Stimulated activated CD8-positive, alpha-beta memory T cell treated with anti-CD3 and anti-CD28 coated beads, Interleukin-15, amount 100 ng/mL, for 4 hours (primary cell): ENCODE measurements at regions not wholly inside any gene's neighbourhood (a gene's known extent, or its start where the extent isn't known, plus 50 kb on each side); places are given as distances from the start of the nearest gene placed in this dataset.
"Not testable (repeated sequence)": the region's sequence is repeated elsewhere in the genome, so short reads cannot be mapped to it uniquely, and the experiment has no call there.

Source experiments
- DNase-seq, 2 donors: peaks; one replicate each; pipeline ENCODE4 v3.0.0-alpha.2; 2020; ENCODE audit warnings: low read depth in 2 of 2

- no peak for DNase-seq
Observed at GRCh38 chr4:13984991-13985800, 357.7 kb upstream of the BOD1L1 start.

GRCh38 chr4:13985837-13986236 is 358.3 kb upstream of the BOD1L1 start:
- no peak for DNase-seq

DNA sequence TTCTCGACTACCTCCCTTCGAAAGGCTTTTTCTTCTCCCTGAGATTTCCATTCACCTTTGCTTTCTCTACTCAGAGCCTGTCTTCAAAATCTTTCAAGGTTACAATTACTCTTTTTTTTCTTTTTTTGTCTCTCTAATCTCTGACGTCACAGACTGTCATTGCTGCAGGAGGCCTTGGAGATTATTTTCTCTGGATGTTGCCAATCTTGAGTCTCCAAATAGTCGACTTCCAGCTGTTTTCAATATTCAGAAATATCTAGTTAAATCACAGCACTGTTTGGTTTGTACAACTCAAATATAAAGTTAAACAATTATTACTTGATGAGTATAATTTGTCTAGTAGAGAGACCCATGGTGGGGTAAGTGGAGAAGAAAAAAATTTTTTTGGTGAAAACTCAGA is 359.0 kb upstream of the BOD1L1 start:
- DNase-seq, result no peak

DNA sequence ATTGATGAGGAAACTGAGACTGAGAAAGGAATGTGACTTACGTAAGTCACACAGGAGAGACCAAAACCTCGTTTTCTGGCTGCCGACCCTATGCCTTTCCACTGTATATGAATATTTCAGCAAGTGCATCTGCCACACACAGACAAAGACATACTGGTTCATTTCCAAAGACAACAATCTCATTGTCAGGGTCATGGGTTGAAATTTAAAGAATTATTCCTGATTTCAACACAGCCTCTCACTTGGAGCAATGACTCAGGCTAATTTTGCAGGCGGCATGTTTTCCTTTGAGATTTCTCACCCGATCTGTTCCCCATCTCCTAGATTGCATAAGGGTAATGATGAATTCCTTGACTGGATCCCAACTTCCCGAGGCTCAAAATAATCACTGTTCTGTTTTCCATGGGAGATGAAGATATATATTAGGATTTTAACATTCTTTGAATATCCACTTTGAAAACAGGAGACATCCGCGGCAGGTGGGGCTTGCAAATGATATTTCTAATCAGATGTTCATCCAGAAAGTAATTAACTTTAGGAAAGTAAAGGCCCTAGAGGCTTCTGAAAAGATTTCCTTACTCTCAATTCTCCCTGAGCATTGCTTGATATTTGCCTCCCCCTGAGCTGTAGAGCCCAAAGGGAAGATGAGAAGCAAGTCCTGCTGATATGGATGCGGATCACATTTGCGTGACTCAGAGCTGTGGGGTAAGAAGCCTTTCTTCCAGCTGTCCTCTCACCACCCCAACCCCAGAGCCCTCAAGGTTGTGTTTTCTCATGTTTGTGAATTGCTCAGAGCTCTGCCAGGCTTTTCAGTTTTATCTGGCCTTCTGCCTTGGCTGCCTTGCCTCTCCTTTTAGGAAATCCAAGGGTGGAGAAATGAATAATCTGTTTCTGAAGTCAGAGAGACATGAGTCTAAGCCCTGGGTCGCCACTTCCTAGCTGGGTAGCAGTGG is 361.1 kb upstream of the BOD1L1 start:
- DNase-seq, result no peak

DNA sequence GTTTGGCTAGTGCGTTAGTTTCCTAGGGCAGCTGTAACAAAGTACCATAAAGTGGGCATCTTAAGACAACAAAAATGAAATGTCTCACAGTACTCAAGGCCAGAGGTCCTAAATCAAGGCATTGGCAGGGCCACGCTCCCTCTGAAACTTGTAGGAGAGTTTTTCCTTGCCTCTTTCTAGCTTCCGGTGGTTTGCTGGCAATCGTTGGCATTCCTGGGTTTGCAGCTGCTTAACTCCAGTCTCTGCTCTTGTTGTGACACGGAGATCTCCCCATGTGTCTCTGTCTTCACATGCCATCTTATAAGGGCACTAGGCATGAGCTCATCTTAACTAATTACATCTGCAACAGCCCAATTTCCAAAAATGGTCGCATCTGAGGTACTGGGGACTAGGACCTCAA is 362.0 kb upstream of the BOD1L1 start:
- no peak for DNase-seq

- no peak for DNase-seq
Observed at GRCh38 chr4:13990596-13991589, 363.4 kb upstream of the BOD1L1 start.

DNA sequence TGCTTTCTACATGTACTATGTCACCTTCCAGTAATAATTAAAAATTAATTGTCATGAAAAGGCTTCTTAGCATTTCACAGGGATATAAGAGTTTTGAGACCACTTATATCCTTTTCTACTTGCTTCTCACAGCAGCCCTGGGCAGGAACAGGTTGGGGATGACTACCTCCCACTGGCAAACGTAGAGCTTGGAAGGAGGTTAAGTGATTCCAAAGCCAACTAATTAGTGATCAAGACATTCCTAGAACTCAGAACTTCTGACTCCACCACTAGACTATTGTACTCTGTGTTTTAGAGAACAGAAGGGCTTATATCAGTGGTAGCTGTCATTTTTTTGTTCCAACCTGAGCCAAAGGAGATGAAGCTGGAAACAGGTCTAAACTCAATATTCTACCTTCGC is 364.5 kb upstream of the BOD1L1 start:
- DNase-seq, result no peak

DNA sequence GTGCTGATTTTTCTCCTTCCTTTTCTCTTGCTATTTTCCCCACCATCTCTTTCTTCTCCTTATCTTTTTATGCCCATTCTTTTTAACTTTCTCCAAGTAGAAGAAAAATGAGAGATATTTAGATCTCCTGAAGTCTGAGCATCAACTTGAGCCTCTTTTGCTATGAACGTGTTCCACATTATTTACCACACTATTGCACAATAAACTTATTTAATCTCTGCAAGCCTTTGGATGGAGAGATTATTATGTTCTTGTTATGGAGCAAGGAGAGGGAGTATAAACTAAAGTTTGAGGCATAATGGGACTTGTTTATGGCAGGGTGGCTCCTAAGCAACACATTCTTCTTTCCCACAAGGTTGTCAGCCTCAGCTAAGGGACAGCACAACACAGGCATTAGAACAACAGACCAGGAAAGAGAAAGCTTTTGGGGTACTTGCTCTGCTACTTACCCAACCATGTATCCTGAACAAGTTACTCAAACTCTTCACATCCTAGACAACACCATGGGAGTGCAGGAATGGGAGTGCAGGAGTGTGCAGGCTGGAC is 365.5 kb upstream of the BOD1L1 start:
- DNase-seq, result no peak

DNA sequence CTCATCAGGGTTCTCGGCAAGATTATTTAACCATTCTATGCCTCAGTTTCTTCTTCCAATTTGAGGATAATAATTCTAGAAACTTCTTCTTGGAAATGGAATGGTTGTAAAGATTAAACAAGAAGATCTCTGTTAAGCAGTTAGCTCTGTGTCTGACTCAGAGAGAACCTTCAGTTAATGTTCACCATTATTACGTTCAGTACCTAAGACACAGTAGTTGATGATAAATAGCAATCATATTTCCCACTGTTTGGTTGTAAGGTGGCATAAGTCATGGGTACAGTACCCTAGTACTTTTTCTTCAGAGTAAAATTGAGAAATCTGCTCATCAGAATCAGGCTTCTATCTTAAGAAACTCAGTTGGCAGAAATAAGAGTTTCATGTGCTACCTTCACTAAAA is 366.5 kb upstream of the BOD1L1 start:
- DNase-seq, result no peak

GRCh38 chr4:13998850-13999445 is 371.4 kb upstream of the BOD1L1 start:
- no peak for DNase-seq

DNA sequence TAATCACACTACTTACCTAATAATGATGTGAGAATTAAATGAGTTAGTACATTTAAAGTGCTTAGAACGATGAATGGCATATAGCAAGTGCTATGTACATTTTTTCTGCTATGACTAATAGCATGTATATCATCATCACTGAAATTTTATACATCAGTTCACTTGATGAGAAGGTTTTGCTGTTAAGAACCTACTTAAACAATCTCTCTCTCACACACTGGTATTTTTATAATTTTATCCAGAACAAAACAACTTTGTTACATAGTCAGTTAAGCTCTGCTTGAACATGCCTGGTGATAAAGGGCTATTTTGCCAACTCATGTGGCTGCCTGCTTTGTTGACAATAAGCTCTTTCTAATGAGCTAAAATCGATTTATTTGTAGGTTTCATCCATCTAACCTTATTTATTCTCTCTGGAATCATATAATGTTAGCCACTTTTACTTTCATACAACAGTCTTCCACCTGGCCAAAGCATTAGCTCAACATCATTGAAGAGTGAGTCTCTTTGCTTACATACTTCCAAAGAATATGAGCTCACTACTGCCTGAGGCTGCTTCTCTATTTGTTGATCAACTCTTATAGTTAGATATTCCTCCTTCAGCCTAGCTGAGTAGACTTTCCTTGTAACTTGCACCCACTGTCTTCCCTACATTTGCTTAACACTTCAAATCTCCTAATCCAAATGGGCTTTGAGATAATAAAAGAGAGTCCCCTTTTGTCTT is 372.7 kb upstream of the BOD1L1 start:
- DNase-seq, result no peak

DNA sequence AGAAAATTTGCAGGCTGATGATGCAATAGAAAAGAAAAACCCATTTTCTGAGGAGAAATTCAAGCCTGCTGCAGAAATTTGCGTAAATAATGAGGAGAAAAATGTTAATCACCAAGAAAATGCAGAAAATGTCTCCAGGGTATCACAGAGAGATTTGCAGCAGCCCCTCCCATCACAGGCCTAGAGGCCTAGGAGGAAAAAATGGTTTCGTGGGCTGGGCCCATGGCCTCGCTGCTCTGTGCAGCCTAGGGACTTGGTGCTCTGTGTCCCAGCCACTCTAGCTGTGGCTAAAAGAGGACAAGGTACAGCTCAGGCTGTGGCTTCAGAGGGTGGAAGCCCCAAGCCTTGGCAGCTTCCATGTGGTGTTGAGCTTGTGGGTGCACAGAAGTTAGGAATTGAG is 374.8 kb upstream of the BOD1L1 start:
- not testable (repeated sequence) for DNase-seq

DNA sequence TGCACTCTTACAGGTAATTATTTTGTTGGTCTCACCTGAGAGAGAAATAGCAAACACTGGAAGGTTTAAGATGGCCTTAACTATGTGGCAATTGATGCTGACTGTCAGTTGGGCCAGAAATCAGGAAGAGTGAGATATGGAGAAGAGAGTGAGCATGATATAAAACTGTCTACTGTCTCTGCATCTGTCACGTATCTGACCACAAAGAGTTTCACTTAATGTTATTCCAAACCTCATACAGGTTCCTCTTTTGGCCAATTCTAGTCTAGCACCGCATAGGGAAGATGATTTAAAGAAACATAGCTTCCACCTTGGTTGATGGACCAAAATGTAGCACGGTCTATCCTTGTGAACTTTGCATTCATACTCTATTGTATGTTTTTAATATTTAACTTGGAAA is 381.0 kb upstream of the BOD1L1 start:
- DNase-seq, result no peak

- DNase-seq, result no peak
Observed at GRCh38 chr4:14018191-14018853, 390.8 kb upstream of the BOD1L1 start.

DNA sequence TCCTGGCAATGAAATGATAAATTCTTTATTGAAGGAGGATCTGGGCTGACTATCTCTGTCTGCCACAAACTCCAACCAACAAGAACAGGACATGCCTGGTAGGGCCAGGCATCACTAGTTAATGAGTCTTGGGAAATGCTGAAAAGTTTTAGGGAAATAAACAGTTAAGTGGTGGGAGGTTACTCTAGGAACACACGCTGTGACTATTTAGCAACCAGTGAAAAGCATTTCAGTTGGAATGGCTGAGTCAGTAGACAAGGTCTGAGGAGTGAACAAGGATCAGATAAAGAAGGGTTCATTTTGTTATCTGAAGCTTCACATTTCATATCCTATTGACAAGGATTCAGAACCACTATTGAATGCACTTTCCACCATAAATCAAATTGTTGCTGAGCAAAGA is 394.9 kb upstream of the BOD1L1 start:
- no peak for DNase-seq

GRCh38 chr4:14023036-14023435 is 395.5 kb upstream of the BOD1L1 start:
- no peak for DNase-seq

DNA sequence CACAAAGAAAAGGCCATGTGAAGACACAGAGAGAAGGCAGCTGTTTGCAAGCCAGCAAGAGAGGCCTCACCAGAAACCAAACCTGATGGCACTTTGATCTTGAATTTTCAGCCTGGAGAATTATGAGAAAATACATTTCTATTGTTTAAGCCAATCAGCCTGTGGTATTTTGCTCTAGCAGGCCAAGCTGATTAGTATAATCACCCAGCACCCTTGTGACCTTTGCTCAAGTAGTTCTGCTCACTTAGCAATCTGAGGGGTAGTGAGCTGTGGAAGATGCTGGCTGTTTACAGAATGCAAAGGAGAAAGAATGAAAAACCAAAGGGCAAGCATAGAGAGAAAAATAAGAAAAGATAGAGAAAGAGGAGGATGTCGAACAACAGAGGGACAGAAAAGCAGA is 396.4 kb upstream of the BOD1L1 start:
- no peak for DNase-seq

GRCh38 chr4:14025111-14025510 is 397.6 kb upstream of the BOD1L1 start:
- DNase-seq, result no peak

- DNase-seq, result no peak
Observed at GRCh38 chr4:14025891-14026290, 398.4 kb upstream of the BOD1L1 start.

GRCh38 chr4:14028862-14029261 is 401.3 kb upstream of the BOD1L1 start:
- no peak for DNase-seq
